Thymus (tissue), 11 donors: ENCODE measurements at regions not wholly inside any gene's neighbourhood (a gene's known extent, or its start where the extent isn't known, plus 50 kb on each side); places are given as distances from the start of the nearest gene placed in this dataset.

Experiments
- DNase-seq, 9 donors: peaks; one replicate each; pipeline ENCODE4 v3.0.0-alpha.2; 2013; ENCODE audit warnings: low spot score in 9 of 9, low read depth in 6 of 9, missing footprints in 1 of 9
- H3K27ac ChIP-seq, 2 donors: one replicate each; pipeline ENCODE4 v1.5.1; 2013; ENCODE audit warnings: control low read depth in 1 of 2, low read depth in 1 of 2, low read length in 1 of 2, mild to moderate bottlenecking in 1 of 2, moderate library complexity in 1 of 2
- H3K27me3 ChIP-seq, 2 donors: one replicate each; pipeline ENCODE4 v1.5.1; 2013; ENCODE audit warnings: low read length in 1 of 2; ENCODE audit not compliant: control insufficient read depth in 2 of 2, insufficient read depth in 1 of 2
- H3K36me3 ChIP-seq, 2 donors: one replicate each; pipeline ENCODE4 v1.5.1; 2013; ENCODE audit warnings: low read length in 1 of 2, mild to moderate bottlenecking in 1 of 2, moderate library complexity in 1 of 2; ENCODE audit not compliant: control insufficient read depth in 2 of 2, insufficient read depth in 2 of 2
- H3K4me1 ChIP-seq, 2 donors: one replicate each; pipeline ENCODE4 v1.5.1; 2013; ENCODE audit warnings: low read length in 2 of 2; ENCODE audit not compliant: control insufficient read depth in 2 of 2, insufficient read depth in 2 of 2
- H3K4me3 ChIP-seq, 2 donors: one replicate each; pipeline ENCODE4 v1.5.1; 2013; ENCODE audit warnings: low read length in 2 of 2, control low read depth in 1 of 2, mild to moderate bottlenecking in 1 of 2
- H3K9me3 ChIP-seq, 2 donors: one replicate each; pipeline ENCODE4 v1.5.1; 2013; ENCODE audit warnings: low read length in 1 of 2, mild to moderate bottlenecking in 1 of 2; ENCODE audit not compliant: control insufficient read depth in 2 of 2, insufficient read depth in 1 of 2
- WGBS: extraction: QIAGEN DNeasy Blood & Tissue Kit; methylation state at CpG from one replicate; pipeline ENCODE4 v1.1.7; 2013; 5-methylcytosine and 5-hydroxymethylcytosine counted together
- donor health status: healthy.

GRCh38 chr6:126764671-126765070, 353.8 kb upstream of the RSPO3 start:
- no peaks in the 10 kb centered on the region for H3K36me3 ChIP-seq
- no peak overlapping the region for H3K27ac ChIP-seq
- H3K27me3 ChIP-seq, result no peaks in the 10 kb centered on the region
- no peaks in the 10 kb centered on the region for H3K9me3 ChIP-seq
- no peak for DNase-seq
- no peaks in the 10 kb centered on the region for H3K4me1 ChIP-seq
- no peak overlapping the region for H3K4me3 ChIP-seq
- 52% methylated on average over 4 of the region's 4 CpGs for WGBS

GRCh38 chr6:126766820-126767219, 351.7 kb upstream of the RSPO3 start:
- no peaks in the 10 kb centered on the region for H3K27me3 ChIP-seq
- no peak for DNase-seq
- no peak overlapping the region for H3K4me3 ChIP-seq
- no peaks in the 10 kb centered on the region for H3K9me3 ChIP-seq
- whole genome bisulfite sequencing, result 62% methylated on average over 3 of the region's 3 CpGs
- H3K36me3 ChIP-seq, result no peaks in the 10 kb centered on the region
- H3K4me1 ChIP-seq, result no peaks in the 10 kb centered on the region
- H3K27ac ChIP-seq, result no peak overlapping the region

- H3K4me1 ChIP-seq, result no peaks in the 10 kb centered on the region
- no peak overlapping the region for H3K4me3 ChIP-seq
- 92% methylated on average over 1 of the region's 1 CpG for WGBS
- H3K27me3 ChIP-seq, result no peaks in the 10 kb centered on the region
- H3K9me3 ChIP-seq, result no peaks in the 10 kb centered on the region
- H3K27ac ChIP-seq, result no peak overlapping the region
- DNase-seq, result no peak
- H3K36me3 ChIP-seq, result no peaks in the 10 kb centered on the region
These were observed 350.8 kb upstream of the RSPO3 start for GRCh38 chr6:126767711-126768110.

DNA sequence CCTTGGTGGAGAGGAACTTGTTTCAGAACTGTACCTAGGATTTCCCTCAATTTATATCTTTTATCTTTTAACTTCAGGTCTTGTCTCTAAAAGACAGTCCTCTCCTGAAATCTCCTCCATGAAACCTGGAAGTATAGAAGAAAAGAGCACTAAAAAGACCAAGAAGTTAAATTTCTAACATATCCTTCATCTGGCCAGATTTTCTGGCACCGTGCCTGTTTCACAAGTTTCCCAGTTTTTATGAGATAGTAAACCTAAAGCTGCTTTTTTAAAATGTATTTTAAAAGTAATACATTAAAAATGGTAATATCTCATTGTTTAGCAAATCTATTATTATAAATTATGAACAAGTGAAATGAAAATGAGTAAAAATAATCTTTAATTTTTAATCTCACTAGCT, 348.3 kb upstream of the RSPO3 start:
- H3K36me3 ChIP-seq, result no peaks in the 10 kb centered on the region
- no peak overlapping the region for H3K27ac ChIP-seq
- no peaks in the 10 kb centered on the region for H3K4me1 ChIP-seq
- no peak for DNase-seq
- H3K9me3 ChIP-seq, result no peaks in the 10 kb centered on the region
- no peak overlapping the region for H3K4me3 ChIP-seq
- no peaks in the 10 kb centered on the region for H3K27me3 ChIP-seq
- WGBS, result 79% methylated on average over 1 of the region's 1 CpG

GRCh38 chr6:126773112-126773805, 345.2 kb upstream of the RSPO3 start:
- Histone ChIP-seq H3K4me3 (no peak overlapping the region), H3K27me3 (no peaks in the 10 kb centered on the region), H3K4me1 (no peaks in the 10 kb centered on the region), H3K27ac (no peak overlapping the region), H3K36me3 (no peaks in the 10 kb centered on the region), H3K9me3 (no peaks in the 10 kb centered on the region)
- DNase-seq, result no peak
- WGBS, result 40% methylated on average over 9 of the region's 9 CpGs

- no peaks in the 10 kb centered on the region for H3K4me1 ChIP-seq
- H3K27ac ChIP-seq, result no peak overlapping the region
- H3K4me3 ChIP-seq, result no peak overlapping the region
- no peaks in the 10 kb centered on the region for H3K27me3 ChIP-seq
- H3K36me3 ChIP-seq, result no peaks in the 10 kb centered on the region
- H3K9me3 ChIP-seq, result no peaks in the 10 kb centered on the region
- WGBS, result 97% methylated on average over 3 of the region's 3 CpGs
- DNase-seq, result no peak
These were observed 339.1 kb upstream of the RSPO3 start for GRCh38 chr6:126779331-126779730.

- no peaks in the 10 kb centered on the region for H3K27me3 ChIP-seq
- no peaks in the 10 kb centered on the region for H3K36me3 ChIP-seq
- DNase-seq, result no peak
- no peak overlapping the region for H3K4me3 ChIP-seq
- H3K4me1 ChIP-seq, result no peaks in the 10 kb centered on the region
- 78% methylated on average over 2 of the region's 2 CpGs for WGBS
- no peak overlapping the region for H3K27ac ChIP-seq
- no peaks in the 10 kb centered on the region for H3K9me3 ChIP-seq
These were observed 336.9 kb upstream of the RSPO3 start for GRCh38 chr6:126781582-126781981.

- 89% methylated on average over 2 of the region's 2 CpGs for WGBS
- Histone ChIP-seq H3K27ac (no peak overlapping the region), H3K4me3 (no peak overlapping the region), H3K36me3 (no peaks in the 10 kb centered on the region), H3K27me3 (no peaks in the 10 kb centered on the region), H3K4me1 (no peaks in the 10 kb centered on the region), H3K9me3 (no peaks in the 10 kb centered on the region)
- DNase-seq, result no peak
These were observed 334.2 kb upstream of the RSPO3 start for GRCh38 chr6:126784161-126784790.

GRCh38 chr6:126786262-126786661, 332.2 kb upstream of the RSPO3 start:
- Histone ChIP-seq H3K9me3 (no peaks in the 10 kb centered on the region), H3K4me3 (no peak overlapping the region), H3K27ac (no peak overlapping the region), H3K36me3 (no peaks in the 10 kb centered on the region), H3K27me3 (no peaks in the 10 kb centered on the region), H3K4me1 (no peaks in the 10 kb centered on the region)
- 90% methylated on average over 1 of the region's 1 CpG for WGBS
- no peak for DNase-seq
